Choroid plexus epithelial cell (primary cell): ENCODE measurements at regions not wholly inside any gene's neighbourhood (a gene's known extent, or its start where the extent isn't known, plus 50 kb on each side); places are given as distances from the start of the nearest gene placed in this dataset.
A peak's percentile ranks its signal among the peaks of the same experiment; 100 is the strongest.

ENCODE experiments used
- DNase-seq: peaks from one replicate; pipeline ENCODE4 v3.0.0-alpha.2; 2010; ENCODE audit warnings: low read depth
- H3K4me3 ChIP-seq: 2 replicates; pipeline ENCODE4 v1.5.1; 2011; ENCODE audit warnings: low read depth, mild to moderate bottlenecking, control low read depth, low read length, moderate library complexity
- CTCF ChIP-seq: conservative IDR thresholded peaks from 2 replicates; pipeline ENCODE4 v1.5.1; 2011; ENCODE audit warnings: low read depth, mild to moderate bottlenecking, control low read depth, inconsistent platforms, low read length, moderate library complexity

- DNase-seq = peak; percentile 39
- H3K4me3 ChIP-seq = no peak overlapping the region
Observed at GRCh38 chr5:93161661-93162654, 419.1 kb downstream of the NR2F1-AS1 start.

GRCh38 chr5:93158841-93159240, 422.2 kb downstream of the NR2F1-AS1 start:
- TF ChIP-seq CTCF = no peak
- DNase-seq = no peak

More at GRCh38 chr5:93161661-93162654, 419.1 kb downstream of the NR2F1-AS1 start:
- TF ChIP-seq CTCF = no peak

GRCh38 chr5:93156566-93156965, 424.5 kb downstream of the NR2F1-AS1 start:
- DNase-seq = no peak
- TF ChIP-seq CTCF = no peak
- H3K4me3 ChIP-seq = no peak overlapping the region

More at GRCh38 chr5:93158841-93159240, 422.2 kb downstream of the NR2F1-AS1 start:
- H3K4me3 ChIP-seq = no peak overlapping the region

GRCh38 chr5:93154535-93154934, 426.5 kb downstream of the NR2F1-AS1 start:
- no peak overlapping the region for H3K4me3 ChIP-seq
- peak; percentile 54 for DNase-seq

GRCh38 chr5:93153461-93153860, 427.6 kb downstream of the NR2F1-AS1 start:
- DNase-seq = no peak
- TF ChIP-seq CTCF = no peak
- no peak overlapping the region for H3K4me3 ChIP-seq

More at GRCh38 chr5:93154535-93154934, 426.5 kb downstream of the NR2F1-AS1 start:
- no peak for TF ChIP-seq CTCF

GRCh38 chr5:93151896-93152295, 429.1 kb downstream of the NR2F1-AS1 start:
- no peak for TF ChIP-seq CTCF
- no peak overlapping the region for H3K4me3 ChIP-seq
- no peak for DNase-seq
